Endodermal cell (in vitro differentiated cells): ENCODE measurements at regions not wholly inside any gene's neighbourhood (a gene's known extent, or its start where the extent isn't known, plus 50 kb on each side); places are given as distances from the start of the nearest gene placed in this dataset.

Source experiments
- DNase-seq: peaks from one replicate; pipeline ENCODE4 v3.0.0-alpha.2; 2017
- H3K27ac ChIP-seq: 2 replicates; pipeline ENCODE4 v1.5.1; 2013; ENCODE audit warnings: mild to moderate bottlenecking, low read depth, low read length, moderate library complexity
- H3K27me3 ChIP-seq: 2 replicates; pipeline ENCODE4 v1.6.1; 2013; ENCODE audit warnings: mild to moderate bottlenecking, low read length, moderate library complexity; ENCODE audit not compliant: insufficient read depth, control insufficient read depth, poor library complexity, severe bottlenecking
- H3K36me3 ChIP-seq: 2 replicates; pipeline ENCODE4 v1.7.0; 2013; ENCODE audit warnings: mild to moderate bottlenecking, low read length, moderate library complexity; ENCODE audit not compliant: control insufficient read depth, insufficient read depth
- H3K4me1 ChIP-seq: one replicate; pipeline ENCODE4 v1.7.0; 2013; ENCODE audit warnings: low read length; ENCODE audit not compliant: control insufficient read depth, insufficient read depth
- H3K4me3 ChIP-seq: 2 replicates; pipeline ENCODE4 v1.5.1; 2013; ENCODE audit warnings: mild to moderate bottlenecking, low read length, moderate library complexity
- H3K9ac ChIP-seq: 2 replicates; pipeline ENCODE4 v1.6.1; 2013; ENCODE audit warnings: mild to moderate bottlenecking, low read length, moderate library complexity; ENCODE audit not compliant: poor library complexity, severe bottlenecking; ENCODE audit errors: extremely low read depth
- H3K9me3 ChIP-seq: 2 replicates; pipeline ENCODE4 v1.6.1; 2013; ENCODE audit warnings: mild to moderate bottlenecking, low read length, moderate library complexity; ENCODE audit not compliant: control insufficient read depth
- H3K27ac Mint-ChIP-seq: 2 replicates; pipeline ENCODE4 v1.8.0; 2020; ENCODE audit warnings: mixed read lengths
- H3K27me3 Mint-ChIP-seq: 2 replicates; pipeline ENCODE4 v1.8.0; 2021; ENCODE audit warnings: mild to moderate bottlenecking, mixed read lengths; ENCODE audit not compliant: insufficient read depth
- H3K36me3 Mint-ChIP-seq: 2 replicates; pipeline ENCODE4 v1.8.0; 2020; ENCODE audit warnings: low read depth, mixed read lengths
- H3K4me1 Mint-ChIP-seq: 2 replicates; pipeline ENCODE4 v1.8.0; 2020; ENCODE audit warnings: mixed read lengths
- H3K4me3 Mint-ChIP-seq: 2 replicates; pipeline ENCODE4 v1.8.0; 2020; ENCODE audit warnings: mild to moderate bottlenecking, moderate library complexity, mixed read lengths
- H3K9me3 Mint-ChIP-seq: 2 replicates; pipeline ENCODE4 v1.8.0; 2020; ENCODE audit warnings: mild to moderate bottlenecking, mixed read lengths
- CTCF ChIP-seq: fragments of 200-600 bp; sonication (generic); conservative IDR thresholded peaks from 2 replicates; pipeline ENCODE4 v1.5.0; 2021; ENCODE audit warnings: antibody characterized with exemption, mild to moderate bottlenecking
- WGBS, 2 experiments: methylation state at CpG; one replicate each; pipeline versions ENCODE4 v1.1.5 to v1.1.7; 2013; ENCODE audit warnings: missing lambda C conversion rate in 2 of 2, mixed read lengths in 1 of 2; ENCODE audit not compliant: insufficient coverage in 1 of 2, insufficient read length in 1 of 2; 5-methylcytosine and 5-hydroxymethylcytosine counted together

- H3K4me1 Mint-ChIP-seq, result peaks cover 44% of the 10 kb centered on the region
Observed at GRCh38 chr2:83784315-83784714, 674.8 kb downstream of the SUCLG1 start.

GRCh38 chr2:83782122-83782521, 677.0 kb downstream of the SUCLG1 start:
- no peaks in the 10 kb centered on the region for H3K9me3 Mint-ChIP-seq
- no peak for DNase-seq
- H3K4me3 Mint-ChIP-seq, result no peak overlapping the region
- H3K4me3 ChIP-seq, result no peak overlapping the region
- no peak overlapping the region for H3K27ac Mint-ChIP-seq
- no peak overlapping the region for H3K27ac ChIP-seq
- no peaks in the 10 kb centered on the region for H3K27me3 Mint-ChIP-seq
- H3K9ac ChIP-seq, result no peak overlapping the region
- peaks cover 4% of the 10 kb centered on the region for H3K4me1 ChIP-seq
- 40 to 69% methylated on average over 2 to 3 of the region's 4 CpGs for WGBS, 2 experiments
- no peaks in the 10 kb centered on the region for H3K36me3 ChIP-seq
- no peaks in the 10 kb centered on the region for H3K9me3 ChIP-seq
- TF ChIP-seq CTCF, result peak; percentile 49
- H3K36me3 Mint-ChIP-seq, result no peaks in the 10 kb centered on the region
- peaks cover 23% of the 10 kb centered on the region for H3K4me1 Mint-ChIP-seq
- no peaks in the 10 kb centered on the region for H3K27me3 ChIP-seq

More at GRCh38 chr2:83784315-83784714, 674.8 kb downstream of the SUCLG1 start:
- Histone ChIP-seq H3K36me3 (no peaks in the 10 kb centered on the region), H3K27ac (no peak overlapping the region), H3K4me3 (no peak overlapping the region), H3K27me3 (no peaks in the 10 kb centered on the region), H3K9me3 (no peaks in the 10 kb centered on the region), H3K4me1 (peaks cover 16% of the 10 kb centered on the region), H3K9ac (no peak overlapping the region)
- no peak for DNase-seq
- no peak overlapping the region for H3K27ac Mint-ChIP-seq
- no peak for TF ChIP-seq CTCF
- H3K36me3 Mint-ChIP-seq, result no peaks in the 10 kb centered on the region
- H3K9me3 Mint-ChIP-seq, result no peaks in the 10 kb centered on the region
- WGBS, 2 experiments, result 100% methylated on average over 1 of the region's 2 CpGs; no CpG with 5 or more reads in 1 of the 2 experiments
- no peak overlapping the region for H3K4me3 Mint-ChIP-seq
- H3K27me3 Mint-ChIP-seq, result no peaks in the 10 kb centered on the region

GRCh38 chr2:83764447-83765005, 694.6 kb downstream of the SUCLG1 start:
- TF ChIP-seq CTCF, result no peak
- Mint-ChIP-seq H3K4me1 (no peaks in the 10 kb centered on the region), H3K9me3 (peaks cover 58% of the 10 kb centered on the region), H3K4me3 (no peak overlapping the region), H3K27ac (no peak overlapping the region), H3K27me3 (no peaks in the 10 kb centered on the region), H3K36me3 (peaks cover 17% of the 10 kb centered on the region)
- 85 to 100% methylated on average over 1 to 5 of the region's 5 CpGs for WGBS, 2 experiments
- H3K27ac ChIP-seq, result no peak overlapping the region
- DNase-seq, result no peak
- no peak overlapping the region for H3K9ac ChIP-seq
- no peaks in the 10 kb centered on the region for H3K27me3 ChIP-seq
- H3K9me3 ChIP-seq, result peaks cover 34% of the 10 kb centered on the region
- no peaks in the 10 kb centered on the region for H3K36me3 ChIP-seq
- H3K4me3 ChIP-seq, result no peak overlapping the region
- H3K4me1 ChIP-seq, result no peaks in the 10 kb centered on the region
